SJSA1 (cell line): ENCODE measurements at regions not wholly inside any gene's neighbourhood (a gene's known extent, or its start where the extent isn't known, plus 50 kb on each side); places are given as distances from the start of the nearest gene placed in this dataset.

Experiments
- DNase-seq, 2 experiments: peaks; one replicate each; pipeline ENCODE4 v3.0.0-alpha.2; 2015 to 2020; ENCODE audit warnings: low spot score in 2 of 2, low read depth in 1 of 2
- H3K27ac ChIP-seq: fragments of 250-450 bp; sonication (Bioruptor Pico); 2 replicates; pipeline ENCODE4 v1.5.1; 2020; ENCODE audit warnings: mild to moderate bottlenecking, moderate library complexity
- H3K27me3 ChIP-seq: fragments of 250-450 bp; sonication (Bioruptor Pico); replicated peaks from 2 replicates; pipeline ENCODE4 v1.5.1; 2020; ENCODE audit warnings: mild to moderate bottlenecking, moderate library complexity
- H3K36me3 ChIP-seq: fragments of 250-450 bp; sonication (Bioruptor Pico); 2 replicates; pipeline ENCODE4 v1.5.1; 2020; ENCODE audit warnings: mild to moderate bottlenecking
- H3K4me1 ChIP-seq: fragments of 250-450 bp; sonication (Bioruptor Pico); replicated peaks from 2 replicates; pipeline ENCODE4 v1.6.1; 2021; ENCODE audit warnings: mild to moderate bottlenecking
- H3K4me3 ChIP-seq: fragments of 250-450 bp; sonication (Bioruptor Pico); 2 replicates; pipeline ENCODE4 v1.5.1; 2020; ENCODE audit warnings: mild to moderate bottlenecking
- H3K9me3 ChIP-seq: fragments of 250-450 bp; sonication (Bioruptor Pico); replicated peaks from 2 replicates; pipeline ENCODE4 v1.5.1; 2020; ENCODE audit warnings: mild to moderate bottlenecking

GRCh38 chr15:85847031-85847430, 52.3 kb upstream of the KLHL25 start:
- no peak overlapping the region for H3K4me3 ChIP-seq
- no peaks in the 10 kb centered on the region for H3K9me3 ChIP-seq
- DNase-seq: no peak
- peaks cover 15% of the 10 kb centered on the region for H3K27me3 ChIP-seq
- H3K36me3 ChIP-seq: no peaks in the 10 kb centered on the region
- no peak overlapping the region for H3K27ac ChIP-seq
- H3K4me1 ChIP-seq: no peaks in the 10 kb centered on the region

GRCh38 chr15:85849946-85850345, 55.2 kb upstream of the KLHL25 start:
- no peak overlapping the region for H3K27ac ChIP-seq
- H3K9me3 ChIP-seq: no peaks in the 10 kb centered on the region
- H3K36me3 ChIP-seq: no peaks in the 10 kb centered on the region
- no peak for DNase-seq
- H3K4me1 ChIP-seq: no peaks in the 10 kb centered on the region
- H3K27me3 ChIP-seq: peaks cover 15% of the 10 kb centered on the region
- H3K4me3 ChIP-seq: no peak overlapping the region

- H3K36me3 ChIP-seq: no peaks in the 10 kb centered on the region
- H3K9me3 ChIP-seq: no peaks in the 10 kb centered on the region
- no peaks in the 10 kb centered on the region for H3K4me1 ChIP-seq
- H3K27ac ChIP-seq: no peak overlapping the region
- DNase-seq: no peak
- H3K4me3 ChIP-seq: no peak overlapping the region
- H3K27me3 ChIP-seq: peaks cover 8% of the 10 kb centered on the region
Measured at GRCh38 chr15:85852969-85853368, 58.2 kb upstream of the KLHL25 start.

DNA sequence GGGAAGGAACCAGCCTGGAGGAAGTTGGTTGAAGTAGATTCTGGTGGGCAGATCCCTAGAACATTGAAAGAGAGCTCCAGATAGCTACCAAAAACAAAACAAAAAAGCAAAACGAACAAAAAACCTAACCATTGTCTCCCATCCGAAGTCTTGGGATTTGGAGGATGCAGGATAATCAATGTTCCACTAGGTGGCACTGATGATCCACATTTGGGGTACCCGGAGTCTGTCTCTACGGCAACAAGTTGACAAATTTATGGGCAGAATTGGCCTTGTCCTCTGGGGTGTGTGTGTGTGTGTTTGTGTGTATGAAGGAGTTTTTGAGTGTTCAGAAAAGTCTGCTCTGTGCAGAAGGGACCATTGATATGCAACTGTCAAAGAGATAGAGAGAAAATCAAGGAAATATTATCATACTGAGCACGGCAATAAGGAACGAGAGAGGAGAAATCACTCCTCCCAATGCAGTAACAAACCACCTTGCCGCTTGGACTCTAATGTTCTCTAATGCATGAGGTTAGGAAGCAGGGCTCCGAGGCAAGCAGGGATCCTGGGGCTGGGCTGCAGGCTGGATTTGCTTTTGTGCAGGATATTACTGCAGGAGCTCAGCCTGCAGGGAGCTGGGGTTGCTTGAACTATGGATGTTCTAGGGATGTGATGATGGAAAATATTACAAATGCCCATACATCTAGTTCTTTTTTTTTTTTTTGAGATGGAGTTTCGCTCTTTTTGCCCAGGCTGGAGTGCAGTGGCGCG, 59.8 kb upstream of the KLHL25 start:
- Histone ChIP-seq H3K36me3 (no peaks in the 10 kb centered on the region), H3K4me3 (no peak overlapping the region), H3K4me1 (no peaks in the 10 kb centered on the region), H3K27ac (no peak overlapping the region), H3K9me3 (no peaks in the 10 kb centered on the region), H3K27me3 (peaks cover 8% of the 10 kb centered on the region)
- DNase-seq: peak in 1 of 2 experiments; percentile 29

- Histone ChIP-seq H3K27ac (no peak overlapping the region), H3K36me3 (no peaks in the 10 kb centered on the region), H3K27me3 (peaks cover 8% of the 10 kb centered on the region), H3K4me3 (no peak overlapping the region), H3K9me3 (no peaks in the 10 kb centered on the region), H3K4me1 (no peaks in the 10 kb centered on the region)
- DNase-seq: peak; percentile 45 to 69
Measured at GRCh38 chr15:85858586-85859375, 64.1 kb upstream of the KLHL25 start.

DNA sequence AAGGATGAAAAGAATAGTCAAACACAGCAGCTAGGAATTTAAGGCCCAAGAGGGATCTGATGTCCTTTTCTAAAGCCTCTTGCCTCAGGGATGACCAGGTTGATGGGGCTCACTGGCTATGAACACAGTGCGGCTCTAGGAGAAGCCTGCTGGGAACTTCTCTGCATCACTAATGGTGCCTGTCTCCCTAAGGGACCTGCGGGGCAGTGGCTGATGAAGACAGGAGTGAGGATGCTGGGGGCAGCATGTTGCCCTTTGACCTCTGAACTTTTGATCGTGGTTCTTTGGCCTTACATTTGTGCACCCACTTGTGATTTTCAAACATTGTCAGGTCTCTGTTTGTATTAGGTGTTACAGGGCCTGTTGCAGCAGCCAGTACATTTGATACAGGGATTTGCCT, 64.9 kb upstream of the KLHL25 start:
- Histone ChIP-seq H3K4me1 (no peaks in the 10 kb centered on the region), H3K36me3 (no peaks in the 10 kb centered on the region), H3K4me3 (no peak overlapping the region), H3K27ac (no peak overlapping the region), H3K9me3 (no peaks in the 10 kb centered on the region), H3K27me3 (peaks cover 8% of the 10 kb centered on the region)
- no peak for DNase-seq

DNA sequence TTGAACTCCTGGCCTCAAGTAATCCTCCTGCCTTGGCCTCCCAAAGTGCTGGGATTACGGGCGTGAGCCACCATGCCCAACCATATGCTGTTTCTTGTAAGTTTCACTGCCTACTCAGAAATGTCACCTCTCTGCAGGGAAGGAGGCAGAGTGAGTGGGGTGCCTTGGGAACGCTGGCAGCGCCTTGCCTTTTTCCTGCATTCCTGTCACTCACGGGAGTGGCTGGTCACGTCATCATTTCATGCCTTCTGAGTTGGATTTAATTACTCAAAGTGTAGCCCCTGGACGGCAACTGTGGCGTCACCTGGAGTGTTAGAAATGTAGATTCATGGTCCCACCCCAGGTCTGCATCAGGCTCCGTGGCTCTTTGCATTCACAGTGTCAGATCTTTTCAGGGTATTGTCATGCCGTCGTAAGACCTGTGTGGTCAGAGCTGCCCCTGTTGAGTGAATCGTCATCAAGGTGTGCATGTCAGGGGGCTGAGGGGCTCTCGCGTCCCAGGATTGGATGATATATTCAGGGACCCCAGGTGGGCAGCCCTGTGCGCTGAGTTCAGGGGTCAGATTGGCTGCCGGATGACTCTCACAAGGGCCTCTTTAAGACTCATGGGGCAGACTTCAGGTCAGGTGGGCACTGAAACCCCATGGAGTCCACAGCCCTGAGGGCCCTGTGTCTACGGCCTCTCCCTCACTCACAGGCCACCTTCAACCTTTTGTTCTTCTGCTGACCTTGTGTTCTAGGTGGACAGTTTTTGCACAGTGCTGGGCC, 65.9 kb upstream of the KLHL25 start:
- no peak overlapping the region for H3K27ac ChIP-seq
- H3K4me3 ChIP-seq: no peak overlapping the region
- DNase-seq: no peak
- peaks cover 8% of the 10 kb centered on the region for H3K27me3 ChIP-seq
- H3K9me3 ChIP-seq: no peaks in the 10 kb centered on the region
- H3K36me3 ChIP-seq: no peaks in the 10 kb centered on the region
- H3K4me1 ChIP-seq: peaks cover 4% of the 10 kb centered on the region

DNA sequence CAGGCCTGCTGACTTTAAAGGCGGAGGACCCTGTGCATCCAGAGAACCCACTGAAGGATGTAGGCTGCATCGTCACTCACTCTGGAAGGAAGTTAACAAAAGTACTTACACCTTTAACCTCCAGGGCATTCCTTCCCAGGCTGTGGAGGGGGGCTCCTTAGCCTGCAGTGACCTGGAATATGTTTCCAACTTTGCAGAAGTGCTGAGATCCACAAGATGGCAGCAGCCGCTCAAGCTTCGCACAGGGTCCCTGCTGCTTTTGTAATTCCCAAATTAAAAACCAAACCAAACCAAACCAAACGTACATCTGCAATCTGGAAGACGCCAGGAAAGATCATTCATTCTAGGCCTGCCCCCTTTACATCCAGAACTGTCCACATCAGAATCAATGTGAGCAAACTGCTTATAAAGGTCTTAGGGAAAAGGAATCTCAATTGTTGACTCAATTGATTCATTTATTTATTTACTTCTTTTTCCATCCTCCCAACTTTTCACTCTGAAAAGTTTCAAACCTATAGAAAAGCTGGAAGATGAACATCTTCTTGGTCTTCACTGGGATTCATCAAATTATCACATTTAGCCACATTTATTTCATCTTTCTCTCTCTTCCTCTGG, 70.5 kb upstream of the KLHL25 start:
- no peaks in the 10 kb centered on the region for H3K9me3 ChIP-seq
- no peaks in the 10 kb centered on the region for H3K36me3 ChIP-seq
- H3K4me3 ChIP-seq: no peak overlapping the region
- DNase-seq: peak; percentile 33 to 60
- H3K27me3 ChIP-seq: no peaks in the 10 kb centered on the region
- peaks cover 10% of the 10 kb centered on the region for H3K4me1 ChIP-seq
- H3K27ac ChIP-seq: no peak overlapping the region

DNA sequence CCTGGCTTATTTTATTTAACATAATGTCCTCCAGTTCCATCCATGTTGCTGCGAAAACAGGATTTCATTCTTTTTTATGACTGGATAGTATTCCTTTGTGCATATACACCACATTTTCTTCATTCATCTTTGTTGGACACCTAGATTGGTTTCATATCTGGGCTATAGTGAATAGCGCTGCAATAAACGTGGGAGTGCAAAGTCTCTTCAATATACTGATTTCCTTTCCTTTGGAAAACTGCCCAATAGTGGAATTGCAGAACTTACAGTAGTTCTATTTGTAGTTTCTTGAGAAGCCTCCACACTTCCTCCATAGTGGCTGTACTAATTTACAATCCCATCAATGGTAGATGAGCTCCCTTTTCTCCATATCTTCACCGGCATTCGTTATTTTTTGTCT, 72.5 kb upstream of the KLHL25 start:
- DNase-seq: no peak
- H3K27me3 ChIP-seq: no peaks in the 10 kb centered on the region
- no peaks in the 10 kb centered on the region for H3K36me3 ChIP-seq
- H3K4me1 ChIP-seq: peaks cover 18% of the 10 kb centered on the region
- H3K27ac ChIP-seq: no peak overlapping the region
- no peaks in the 10 kb centered on the region for H3K9me3 ChIP-seq
- no peak overlapping the region for H3K4me3 ChIP-seq

- peaks cover 20% of the 10 kb centered on the region for H3K4me1 ChIP-seq
- no peaks in the 10 kb centered on the region for H3K36me3 ChIP-seq
- H3K27me3 ChIP-seq: no peaks in the 10 kb centered on the region
- no peak overlapping the region for H3K27ac ChIP-seq
- no peak for DNase-seq
- H3K9me3 ChIP-seq: no peaks in the 10 kb centered on the region
- H3K4me3 ChIP-seq: no peak overlapping the region
Measured at GRCh38 chr15:85869124-85869523, 74.4 kb upstream of the KLHL25 start.

- Histone ChIP-seq H3K9me3 (no peaks in the 10 kb centered on the region), H3K27ac (no peak overlapping the region)
- no peak for DNase-seq
Measured at GRCh38 chr15:85870216-85871014, 75.7 kb upstream of the KLHL25 start.

DNA sequence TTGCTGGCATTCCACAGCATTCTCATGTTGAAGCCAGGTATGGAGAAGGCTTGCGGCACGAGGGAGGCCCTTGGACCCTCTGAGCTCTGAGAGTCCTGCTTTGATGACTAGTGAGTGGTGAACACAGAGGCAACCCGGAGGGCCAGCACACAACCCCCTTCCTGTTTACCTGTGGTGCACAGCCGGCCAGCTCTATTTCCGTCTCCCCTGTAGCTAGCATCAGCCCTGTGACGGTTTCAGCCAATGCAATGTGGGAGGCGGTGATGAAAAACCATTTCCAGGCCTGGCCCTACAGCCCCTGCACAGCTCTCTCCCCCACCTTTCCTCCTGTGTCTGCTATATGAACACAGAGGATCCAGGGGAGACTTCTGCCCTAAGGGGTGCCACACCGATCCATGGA, 76.8 kb upstream of the KLHL25 start:
- no peak overlapping the region for H3K27ac ChIP-seq
- peaks cover 24% of the 10 kb centered on the region for H3K4me1 ChIP-seq
- no peaks in the 10 kb centered on the region for H3K36me3 ChIP-seq
- no peak overlapping the region for H3K4me3 ChIP-seq
- no peaks in the 10 kb centered on the region for H3K9me3 ChIP-seq
- H3K27me3 ChIP-seq: no peaks in the 10 kb centered on the region
- DNase-seq: no peak

More at GRCh38 chr15:85870216-85871014, 75.7 kb upstream of the KLHL25 start:
- Histone ChIP-seq H3K27me3 (no peaks in the 10 kb centered on the region), H3K4me1 (peaks cover 17% of the 10 kb centered on the region), H3K4me3 (no peak overlapping the region), H3K36me3 (no peaks in the 10 kb centered on the region)

DNA sequence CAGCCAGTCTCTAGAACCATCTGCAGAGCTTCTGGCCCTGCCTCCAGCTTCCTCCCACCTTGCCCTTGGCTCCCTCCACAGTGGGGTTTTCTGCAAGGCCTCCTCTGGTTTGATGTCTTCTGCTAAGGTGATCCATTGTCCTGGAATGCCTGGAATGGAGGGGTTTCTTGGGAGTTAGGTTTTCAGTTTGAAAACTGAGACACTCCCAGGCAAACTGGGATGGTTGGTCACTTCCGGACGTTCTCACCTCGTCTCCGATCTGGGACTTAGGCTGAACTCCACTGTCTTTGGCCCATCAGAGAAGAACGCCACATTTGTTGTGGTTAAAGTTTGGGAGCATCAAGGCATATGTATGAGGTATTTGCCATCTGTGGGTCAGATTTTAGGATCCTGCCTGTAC, 77.4 kb upstream of the KLHL25 start:
- Histone ChIP-seq H3K36me3 (no peaks in the 10 kb centered on the region), H3K4me3 (no peak overlapping the region), H3K9me3 (no peaks in the 10 kb centered on the region), H3K4me1 (peaks cover 24% of the 10 kb centered on the region), H3K27me3 (no peaks in the 10 kb centered on the region), H3K27ac (no peak overlapping the region)
- DNase-seq: no peak
